ENCODE measurements at regions not wholly inside any gene's neighbourhood (a gene's known extent, or its start where the extent isn't known, plus 50 kb on each side); places are given as distances from the start of the nearest gene placed in this dataset.

- POLR2A ChIA-PET, result no interaction called here
- Mint-ChIP-seq H3K27ac (no peak overlapping the region), H3K9me3 (peaks cover 20% of the 10 kb centered on the region), H3K4me1 (peaks cover 23% of the 10 kb centered on the region), H3K36me3 (peaks cover 8% of the 10 kb centered on the region), H3K27me3 (ENCODE audit: low read depth) (peaks cover 3% of the 10 kb centered on the region; the same call in 1 of the 2 replicates), H3K4me3 (no peak overlapping the region)
- no peak for DNase-seq (ENCODE audit: low spot score)
- TF ChIP-seq SMAD4 (CRISPR knock-in tag; IDR thresholded peaks at IDR 0.05) (no peak), NFATC4 (CRISPR knock-in tag; IDR thresholded peaks at IDR 0.05) (no peak), TEAD1 (CRISPR knock-in tag; IDR thresholded peaks at IDR 0.05) (no peak), ZNF396 (CRISPR knock-in tag; IDR thresholded peaks at IDR 0.05; ENCODE audit: borderline replicate concordance) (no peak), ZNF423 (CRISPR knock-in tag; IDR thresholded peaks at IDR 0.05) (no peak), HMGXB4 (CRISPR knock-in tag; IDR thresholded peaks at IDR 0.05) (no peak), RELA (CRISPR knock-in tag; IDR thresholded peaks at IDR 0.05; ENCODE audit: borderline replicate concordance) (no peak), CREM (CRISPR knock-in tag; IDR thresholded peaks at IDR 0.05) (no peak), ZNF232 (CRISPR knock-in tag; IDR thresholded peaks at IDR 0.05) (no peak), NFE2L1 (CRISPR knock-in tag; IDR thresholded peaks at IDR 0.05) (no peak), CDX4 (CRISPR knock-in tag; IDR thresholded peaks at IDR 0.05; ENCODE audit: borderline replicate concordance) (no peak), OVOL2 (CRISPR knock-in tag; IDR thresholded peaks at IDR 0.05; ENCODE audit: borderline replicate concordance) (no peak), ESRRA (CRISPR knock-in tag; IDR thresholded peaks at IDR 0.05; ENCODE audit: borderline replicate concordance) (no peak), IRF1 (CRISPR knock-in tag; IDR thresholded peaks at IDR 0.05) (no peak), ATF1 (CRISPR knock-in tag; IDR thresholded peaks at IDR 0.05) (no peak), ARID4B (CRISPR knock-in tag; IDR thresholded peaks at IDR 0.05; ENCODE audit: borderline replicate concordance) (no peak), ATF3 (CRISPR knock-in tag; conservative IDR thresholded peaks at IDR 0.05) (no peak), USF2 (CRISPR knock-in tag; IDR thresholded peaks at IDR 0.05) (no peak)
- CTCF ChIA-PET, result interaction anchor here (0.7 kb wide), 1 partner anchor 26 kb away, joined by 3 read pairs; no protein-coding TSS in a partner anchor
- no peak for ATAC-seq
These were observed 509.8 kb downstream of the EBF1 start for GRCh38 chr5:158589939-158590338.

GRCh38 chr5:158588617-158589016 is 511.1 kb downstream of the EBF1 start:
- H3K4me3 Mint-ChIP-seq, result no peak overlapping the region
- ATAC-seq (no peak), DNase-seq (ENCODE audit: low spot score) (no peak)
- ChIA-PET POLR2A (no interaction called here), CTCF (no interaction called here)
- H3K36me3 Mint-ChIP-seq, result peaks cover 14% of the 10 kb centered on the region
- peaks cover 22% of the 10 kb centered on the region for H3K9me3 Mint-ChIP-seq
- peaks cover 3% of the 10 kb centered on the region; the same call in 1 of the 2 replicates for H3K27me3 Mint-ChIP-seq (ENCODE audit: low read depth)
- no peak overlapping the region for H3K27ac Mint-ChIP-seq
- peaks cover 23% of the 10 kb centered on the region for H3K4me1 Mint-ChIP-seq
- TF ChIP-seq ZNF232 (CRISPR knock-in tag; IDR thresholded peaks at IDR 0.05), result no peak
- TF ChIP-seq ZNF671 (CRISPR knock-in tag; IDR thresholded peaks at IDR 0.05), result no peak
- TF ChIP-seq TEAD1 (CRISPR knock-in tag; IDR thresholded peaks at IDR 0.05), result no peak
- no peak for TF ChIP-seq ZNF512 (CRISPR knock-in tag; IDR thresholded peaks at IDR 0.05; ENCODE audit: borderline replicate concordance)
- TF ChIP-seq NFYB (CRISPR knock-in tag; conservative IDR thresholded peaks at IDR 0.05; ENCODE audit: low read depth), result no peak
- no peak for TF ChIP-seq HMGXB4 (CRISPR knock-in tag; IDR thresholded peaks at IDR 0.05)
- TF ChIP-seq E2F4 (CRISPR knock-in tag; IDR thresholded peaks at IDR 0.05; ENCODE audit: borderline replicate concordance, low read depth), result no peak

All from WTC11 (cell line).